Amygdala (tissue), 56 donors: ENCODE measurements at regions not wholly inside any gene's neighbourhood (a gene's known extent, or its start where the extent isn't known, plus 50 kb on each side); places are given as distances from the start of the nearest gene placed in this dataset.
"Not testable (repeated sequence)": the region's sequence is repeated elsewhere in the genome, so short reads cannot be mapped to it uniquely, and the experiment has no call there.

Experiments
- DNase-seq, 56 donors: peaks; one replicate each; lab custom pipeline; 2025; lab: John Stamatoyannopoulos, UW

DNA sequence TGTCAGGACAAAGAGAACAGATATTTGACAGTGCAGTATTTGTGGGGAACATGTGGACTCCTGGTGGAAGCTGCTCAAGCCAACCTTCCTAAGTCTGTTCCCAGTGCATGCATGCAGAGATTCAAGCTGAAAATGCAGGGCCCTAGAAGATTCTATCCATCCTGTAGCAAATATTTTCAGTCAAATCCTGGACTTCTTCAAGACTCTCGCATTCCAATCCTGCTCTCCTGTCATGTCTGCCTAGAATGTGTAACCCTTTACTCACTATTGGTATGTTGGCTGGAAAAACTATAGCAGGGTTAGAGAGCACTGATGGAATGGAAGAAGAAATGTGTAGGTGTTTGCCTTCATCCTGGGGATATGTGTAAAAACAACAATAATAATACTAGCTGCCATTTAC lies 385.6 kb upstream of the PKN2 start:
- DNase-seq, result no peak

DNA sequence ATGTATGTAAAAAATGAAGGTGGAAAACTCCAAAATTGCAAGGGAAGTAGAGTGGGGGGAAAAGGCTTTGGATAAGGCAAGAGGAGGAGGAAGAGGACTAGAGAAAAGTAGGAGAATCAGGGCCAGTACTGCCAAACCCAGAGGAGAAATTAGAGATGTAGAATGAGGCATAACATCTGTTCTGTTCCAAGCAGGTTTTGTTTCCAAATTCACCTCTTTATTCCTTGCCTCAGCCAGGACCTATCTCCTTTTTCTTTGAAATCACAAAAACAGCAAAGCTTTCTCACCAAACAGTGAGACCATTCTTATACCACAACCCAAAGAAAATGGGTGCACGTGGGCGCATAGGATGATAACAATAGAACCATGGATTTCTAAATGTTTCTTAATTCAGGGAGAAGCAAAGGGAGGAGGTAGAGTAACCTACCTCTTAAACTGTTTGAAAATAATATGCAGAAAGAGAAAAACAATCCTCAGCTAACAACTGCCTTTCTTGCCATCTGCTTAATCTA lies 383.3 kb upstream of the PKN2 start:
- DNase-seq, result no peak

- DNase-seq, result peak in 15 of 56 donors; percentile 1 to 37 (median 3)
Observed at GRCh38 chr1:88302843-88303486, 381.1 kb upstream of the PKN2 start.

- no peak for DNase-seq
Observed at GRCh38 chr1:88311265-88311664, 372.8 kb upstream of the PKN2 start.

DNA sequence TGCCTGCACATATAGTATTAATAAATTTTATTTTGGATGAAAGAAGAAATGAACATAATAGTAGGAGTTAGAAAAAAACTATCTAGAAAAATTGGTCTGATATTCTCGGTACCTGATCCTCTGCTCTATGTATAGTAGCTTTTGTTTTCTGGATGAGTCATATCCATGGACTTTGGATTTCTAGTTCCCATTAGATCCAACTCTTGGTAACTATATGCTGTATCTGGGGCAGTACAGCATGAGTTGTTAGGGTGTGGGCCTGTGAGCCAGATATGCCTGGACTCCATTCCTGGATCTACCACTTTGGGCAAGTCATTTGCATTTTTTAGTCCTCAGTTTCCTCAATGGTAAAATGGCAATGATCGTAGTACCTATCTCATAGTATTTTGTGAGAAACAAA lies 372.2 kb upstream of the PKN2 start:
- no peak for DNase-seq

DNA sequence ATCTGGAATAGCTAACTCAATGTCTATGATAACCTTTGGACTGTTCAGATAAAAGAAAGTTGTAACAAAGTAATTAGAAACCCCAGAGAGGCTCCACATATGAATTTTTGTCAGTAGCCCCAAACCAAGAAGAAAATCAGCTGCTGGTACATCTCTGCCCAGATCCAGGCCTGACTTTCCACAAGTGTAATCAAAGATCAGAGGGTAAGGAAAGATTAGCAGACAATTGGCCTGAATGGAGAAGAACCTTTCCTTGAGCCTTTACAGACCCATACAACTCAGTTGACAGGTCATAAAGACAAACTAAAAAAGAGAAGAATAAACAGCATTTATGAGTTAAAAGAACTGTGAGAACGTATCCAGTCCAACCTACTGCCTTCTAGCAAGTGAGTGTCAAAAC lies 366.7 kb upstream of the PKN2 start:
- DNase-seq, result no peak

DNA sequence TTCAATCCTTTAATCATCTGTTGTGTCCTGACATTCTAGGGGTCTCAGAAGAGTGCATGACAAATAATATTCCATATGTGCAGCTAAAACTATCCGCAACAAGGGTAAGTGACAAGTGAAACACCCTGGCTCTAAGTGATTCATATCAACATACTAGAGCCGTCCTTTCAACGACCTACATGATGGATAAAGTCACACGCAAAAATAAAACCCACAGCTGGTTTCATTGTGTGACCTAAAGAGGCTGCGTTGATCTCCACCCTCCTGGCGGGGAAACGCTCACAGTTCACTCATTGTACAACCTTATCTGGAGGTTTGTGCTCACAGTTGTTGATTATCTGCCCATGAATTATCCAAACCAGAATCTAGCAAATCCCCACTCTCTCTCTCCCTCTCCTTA lies 365.3 kb upstream of the PKN2 start:
- no peak for DNase-seq

DNA sequence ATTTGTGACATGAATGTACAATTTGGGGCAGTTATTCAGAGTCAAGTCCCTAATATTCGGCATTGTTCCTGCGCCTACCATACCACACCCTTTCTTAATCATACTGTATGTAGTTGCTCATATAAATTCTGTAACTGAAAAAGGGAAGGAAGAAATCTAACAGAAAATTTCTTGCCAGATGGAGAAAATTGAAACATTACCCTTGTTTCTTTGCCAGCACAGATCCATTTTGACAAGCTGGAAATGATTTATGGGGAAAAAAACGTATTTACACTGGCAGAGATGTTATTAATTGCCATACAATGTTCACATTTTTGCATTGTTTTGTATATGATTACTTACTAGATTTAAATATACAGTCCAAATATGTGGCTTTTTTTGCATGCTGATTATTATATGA lies 363.8 kb upstream of the PKN2 start:
- no peak for DNase-seq

GRCh38 chr1:88321706-88322105 lies 362.4 kb upstream of the PKN2 start:
- no peak for DNase-seq

DNA sequence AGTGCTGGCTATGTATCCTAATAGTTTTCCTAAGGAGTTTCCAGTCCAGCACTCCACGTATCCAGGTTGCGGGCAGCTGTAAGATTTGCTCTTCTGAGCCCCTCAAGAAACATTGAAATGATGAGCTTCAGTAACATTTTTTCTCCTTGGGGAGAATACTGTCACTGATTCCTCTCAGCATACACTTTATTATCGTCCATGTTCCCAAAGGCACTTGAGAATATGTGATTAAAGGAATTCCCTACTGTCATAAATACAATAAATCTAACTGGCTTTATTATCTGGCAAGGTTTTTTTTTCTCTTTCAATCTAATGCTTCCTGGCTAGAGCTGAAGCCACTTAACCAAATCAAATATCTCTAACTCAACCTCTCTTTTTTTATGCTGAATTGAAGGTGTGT lies 359.2 kb upstream of the PKN2 start:
- DNase-seq, result no peak

GRCh38 chr1:88327391-88328267 lies 356.4 kb upstream of the PKN2 start:
- DNase-seq, result peak in 10 of 56 donors; percentile 0 to 34 (median 7)

DNA sequence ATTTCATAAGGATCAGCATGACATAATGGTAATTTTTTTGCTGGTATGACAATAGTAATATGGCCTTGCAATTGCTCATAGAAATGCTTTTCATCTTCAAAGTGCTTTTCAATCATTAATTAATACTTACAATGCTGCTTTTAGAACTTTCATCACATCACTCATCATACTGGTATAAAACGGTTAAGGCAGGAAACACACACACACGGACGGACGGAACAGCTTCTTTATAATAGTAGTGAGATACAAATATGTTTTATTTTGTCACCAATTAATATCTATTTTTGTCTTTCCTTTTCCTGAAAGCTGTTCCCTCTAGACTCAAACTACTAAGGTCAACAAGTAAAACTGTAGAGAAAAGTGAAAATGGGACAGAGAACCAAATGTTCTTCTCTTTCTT lies 353.9 kb upstream of the PKN2 start:
- DNase-seq, result no peak

GRCh38 chr1:88333086-88333695 lies 350.9 kb upstream of the PKN2 start:
- no peak for DNase-seq

DNA sequence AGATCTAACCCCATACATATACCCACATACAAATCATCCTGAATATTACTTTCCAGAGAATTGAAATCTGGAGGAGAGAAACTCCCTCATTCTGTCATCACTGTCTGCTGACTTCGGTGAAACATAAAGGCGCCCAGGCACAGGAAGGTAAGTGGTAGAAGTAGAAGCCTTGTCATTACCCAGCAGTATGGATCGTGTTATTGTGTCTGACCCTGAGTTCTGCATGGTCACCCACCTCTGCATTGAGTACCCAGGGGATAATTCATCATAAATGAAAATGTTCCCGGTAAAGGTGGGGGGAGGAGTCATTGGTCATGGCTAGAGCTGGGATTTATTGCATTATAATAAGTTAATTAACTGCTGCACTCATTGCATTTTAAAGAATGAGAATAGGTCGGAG lies 342.6 kb upstream of the PKN2 start:
- no peak for DNase-seq

DNA sequence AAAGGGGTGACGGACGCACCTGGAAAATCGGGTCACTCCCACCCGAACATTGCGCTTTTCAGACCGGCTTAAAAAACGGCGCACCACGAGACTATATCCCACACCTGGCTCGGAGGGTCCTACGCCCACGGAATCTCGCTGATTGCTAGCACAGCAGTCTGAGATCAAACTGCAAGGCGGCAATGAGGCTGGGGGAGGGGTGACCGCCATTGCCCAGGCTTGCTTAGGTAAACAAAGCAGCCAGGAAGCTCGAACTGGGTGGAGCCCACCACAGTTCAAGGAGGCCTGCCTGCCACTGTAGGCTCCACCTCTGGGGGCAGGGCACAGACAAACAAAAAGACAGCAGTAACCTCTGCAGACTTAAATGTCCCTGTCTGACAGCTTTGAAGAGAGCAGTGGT lies 342.0 kb upstream of the PKN2 start:
- not testable (repeated sequence) for DNase-seq

- DNase-seq, result peak in 1 of 56 donors; percentile 0
Observed at GRCh38 chr1:88350648-88351047, 333.4 kb upstream of the PKN2 start.

DNA sequence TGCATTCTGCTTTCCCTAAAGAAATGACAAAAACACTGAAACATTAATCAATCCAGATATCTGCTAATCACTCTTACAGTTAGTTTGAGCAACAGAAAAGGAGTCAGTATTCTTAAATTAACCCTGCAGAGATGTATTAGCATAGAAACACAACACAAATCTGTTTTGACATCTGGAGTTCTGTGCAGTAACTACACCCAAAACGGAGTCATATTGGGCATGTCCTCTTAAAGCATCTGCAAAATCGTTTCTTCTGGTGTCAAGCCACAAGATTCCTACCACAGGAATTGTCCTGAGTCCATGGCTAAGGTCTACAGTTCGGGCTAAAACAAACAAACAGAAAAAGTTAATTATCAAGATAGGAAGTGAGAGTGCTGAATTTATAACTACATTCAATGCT lies 332.1 kb upstream of the PKN2 start:
- DNase-seq, result no peak

- no peak for DNase-seq
Observed at GRCh38 chr1:88354256-88354655, 329.8 kb upstream of the PKN2 start.

DNA sequence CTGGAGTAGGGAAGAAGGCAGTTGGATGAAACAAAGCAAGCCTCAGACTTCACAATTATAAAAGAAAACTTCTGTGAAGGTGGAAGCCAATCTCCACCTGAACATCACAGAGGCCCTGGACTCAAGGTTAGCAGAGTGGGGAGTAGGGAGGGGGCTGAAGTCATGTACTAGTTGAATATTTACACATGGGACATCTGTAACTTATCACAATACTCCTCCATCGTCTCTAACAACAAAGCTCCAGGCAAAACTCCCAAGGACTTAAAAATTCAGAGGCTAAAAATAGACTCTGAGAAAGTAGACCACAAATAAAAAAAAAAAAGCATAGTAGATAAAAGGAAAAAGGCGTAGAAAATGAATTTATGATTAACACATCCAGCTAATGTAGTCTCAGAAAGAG lies 326.3 kb upstream of the PKN2 start:
- DNase-seq, result no peak

DNA sequence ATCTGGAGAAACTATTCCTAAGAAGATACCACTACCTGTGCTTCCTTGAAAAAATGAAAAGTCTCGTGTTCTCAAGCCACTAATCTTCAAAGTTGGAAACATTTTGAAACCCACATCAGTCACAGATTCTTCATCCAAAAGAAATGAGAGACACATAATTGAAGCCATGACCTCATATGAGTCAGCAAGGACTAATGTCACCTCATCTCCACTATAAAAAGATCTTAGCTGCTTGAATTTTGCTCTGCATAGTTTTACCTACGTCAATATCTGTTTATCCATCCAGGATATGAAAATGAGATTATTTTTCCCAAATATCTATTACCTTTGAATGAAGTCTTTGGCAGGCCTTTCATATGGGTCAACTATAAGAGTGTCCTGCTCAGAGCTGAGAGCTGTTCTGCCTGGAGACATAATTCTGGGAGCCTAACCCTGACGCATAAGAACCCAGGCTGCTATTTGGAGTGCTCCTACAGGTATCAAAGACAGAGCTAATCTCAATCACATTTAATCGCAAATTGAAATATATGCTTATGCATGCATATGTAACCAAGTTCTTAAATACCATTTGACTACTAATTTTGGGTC lies 312.5 kb upstream of the PKN2 start:
- DNase-seq, result no peak

DNA sequence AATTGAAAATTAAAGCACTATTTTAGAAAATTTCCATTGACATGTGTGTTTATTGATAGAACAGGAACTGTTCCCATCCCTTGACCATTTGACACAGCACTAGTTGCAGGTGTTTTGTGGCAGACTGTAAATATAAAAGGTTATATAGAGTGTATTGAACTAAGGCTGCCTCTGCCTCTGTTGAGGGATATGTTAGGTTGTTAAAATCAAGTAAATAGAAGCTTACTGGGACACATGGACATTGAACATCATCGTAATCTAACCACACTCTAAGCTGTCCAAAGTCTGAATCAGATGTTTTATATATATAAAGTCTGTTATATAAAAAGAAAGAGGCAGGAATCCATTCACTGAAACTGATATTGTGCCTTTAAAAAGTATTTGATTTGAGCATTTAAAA lies 308.1 kb upstream of the PKN2 start:
- DNase-seq, result no peak
